ENCODE measurements at regions not wholly inside any gene's neighbourhood (a gene's known extent, or its start where the extent isn't known, plus 50 kb on each side); places are given as distances from the start of the nearest gene placed in this dataset.

- Mint-ChIP-seq H3K4me3 (no peak overlapping the region), H3K9me3 (peaks cover 15% of the 10 kb centered on the region), H3K4me1 (no peaks in the 10 kb centered on the region), H3K27me3 (ENCODE audit: low read depth) (no peaks in the 10 kb centered on the region), H3K27ac (no peak overlapping the region), H3K36me3 (no peaks in the 10 kb centered on the region)
- TF ChIP-seq CTCF (IDR thresholded peaks at IDR 0.05; ENCODE audit: unreplicated experiment): no peak
- DNase-seq (ENCODE audit: low spot score in 2 of 2, unreplicated experiment in 2 of 2): no peak
Measured at GRCh38 chr7:77466450-77466849, 50.3 kb upstream of the GSAP start.
